ENCODE measurements at regions not wholly inside any gene's neighbourhood (a gene's known extent, or its start where the extent isn't known, plus 50 kb on each side); places are given as distances from the start of the nearest gene placed in this dataset.

GRCh38 chr5:116754556-116754955 lies 179.9 kb upstream of the SEMA6A start:
- Histone ChIP-seq H3K9ac (ENCODE audit: low read length) (no peak overlapping the region), H3K4me3 (ENCODE audit: low read length) (no peak overlapping the region), H3F3A (ENCODE audit: insufficient read depth, low read length, poor library complexity, severe bottlenecking) (no peaks in the 10 kb centered on the region), H2AFZ (ENCODE audit: low read depth, low read length) (no peak overlapping the region), H3K9me2 (ENCODE audit: insufficient read depth, low read length) (no peaks in the 10 kb centered on the region), H3K27ac (ENCODE audit: low read length) (no peak overlapping the region), H4K20me1 (ENCODE audit: insufficient read depth) (no peaks in the 10 kb centered on the region), H3K9me3 (ENCODE audit: low read length) (no peaks in the 10 kb centered on the region), H3K36me3 (ENCODE audit: insufficient read depth, low read length) (no peaks in the 10 kb centered on the region), H3K79me2 (replicated peaks; ENCODE audit: insufficient read depth, low read length) (no peaks in the 10 kb centered on the region), H3K27me3 (ENCODE audit: insufficient read depth, low read depth, low read length) (no peaks in the 10 kb centered on the region), H3K4me2 (ENCODE audit: low read length) (no peak overlapping the region)
- TF ChIP-seq CTCF (IDR thresholded peaks at IDR 0.05; ENCODE audit: poor library complexity, severe bottlenecking): no peak
- TF ChIP-seq EP300 (conservative IDR thresholded peaks at IDR 0.05; ENCODE audit: poor library complexity, severe bottlenecking): no peak
- TF ChIP-seq EZH2 (IDR thresholded peaks at IDR 0.05; ENCODE audit: borderline replicate concordance, insufficient read depth, low read length, poor library complexity, severe bottlenecking): no peak
- no peak for TF ChIP-seq MXI1 (conservative IDR thresholded peaks at IDR 0.05; ENCODE audit: poor library complexity, severe bottlenecking)

GRCh38 chr5:116751684-116752083 lies 177.1 kb upstream of the SEMA6A start:
- Histone ChIP-seq H3K9me3 (ENCODE audit: low read length) (no peaks in the 10 kb centered on the region), H3K9ac (ENCODE audit: low read length) (no peak overlapping the region), H3K4me3 (ENCODE audit: low read length) (no peak overlapping the region), H3K79me2 (replicated peaks; ENCODE audit: insufficient read depth, low read length) (no peaks in the 10 kb centered on the region), H3K4me2 (ENCODE audit: low read length) (no peak overlapping the region), H3K27ac (ENCODE audit: low read length) (no peak overlapping the region), H3K27me3 (ENCODE audit: insufficient read depth, low read depth, low read length) (no peaks in the 10 kb centered on the region), H3K9me2 (ENCODE audit: insufficient read depth, low read length) (no peaks in the 10 kb centered on the region), H2AFZ (ENCODE audit: low read depth, low read length) (no peak overlapping the region), H3F3A (ENCODE audit: insufficient read depth, low read length, poor library complexity, severe bottlenecking) (no peaks in the 10 kb centered on the region), H3K36me3 (ENCODE audit: insufficient read depth, low read length) (no peaks in the 10 kb centered on the region), H4K20me1 (ENCODE audit: insufficient read depth) (no peaks in the 10 kb centered on the region)
- TF ChIP-seq SMC3 (conservative IDR thresholded peaks at IDR 0.05; ENCODE audit: poor library complexity) (no peak), RAD21 (conservative IDR thresholded peaks at IDR 0.05) (no peak), REST (IDR thresholded peaks at IDR 0.05; ENCODE audit: borderline replicate concordance) (no peak)
